Hypothalamus (tissue), 51 donors: ENCODE measurements at regions not wholly inside any gene's neighbourhood (a gene's known extent, or its start where the extent isn't known, plus 50 kb on each side); places are given as distances from the start of the nearest gene placed in this dataset.
A peak's percentile ranks its signal among the peaks of the same experiment; 100 is the strongest.

Experiments used
- DNase-seq, 51 donors: peaks; one replicate each; lab custom pipeline; 2025; lab: John Stamatoyannopoulos, UW

DNA sequence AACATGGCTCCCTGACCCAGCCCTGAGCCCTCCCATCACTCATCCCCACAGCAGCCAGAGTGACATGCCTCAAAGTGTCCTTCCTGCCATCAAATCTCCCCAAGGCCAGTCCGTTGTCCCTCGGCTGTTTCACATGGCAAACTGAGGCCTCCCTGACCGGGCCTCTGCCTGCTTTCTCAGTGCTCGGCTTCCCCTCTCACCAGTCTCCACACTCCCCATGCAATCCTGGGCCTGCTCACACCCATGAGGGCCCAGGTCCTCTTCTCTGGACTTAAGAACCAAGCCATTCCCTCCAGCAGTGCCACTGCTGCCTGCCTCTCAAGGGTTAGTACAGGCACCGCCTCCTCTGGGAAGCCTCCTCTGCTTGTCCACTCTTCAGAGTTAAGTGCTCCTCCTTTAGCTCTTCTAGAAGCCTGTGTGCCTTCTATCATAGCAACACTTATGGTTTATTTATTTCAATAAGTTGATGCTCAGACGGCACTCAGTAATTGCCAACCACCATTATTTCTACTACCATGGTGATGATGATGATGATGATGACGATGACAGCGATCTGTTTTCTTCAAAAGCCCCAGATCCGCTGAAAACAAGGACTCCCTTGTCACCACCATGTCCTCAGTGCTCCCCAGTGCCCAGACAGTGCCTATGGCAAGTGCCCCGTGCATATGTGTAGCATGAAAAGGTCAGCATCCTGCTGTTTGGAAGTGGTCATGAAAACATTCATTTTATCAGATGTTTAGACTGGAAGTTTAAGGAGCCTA, 449.0 kb downstream of the CDH26 start:
- DNase-seq = no peak

DNA sequence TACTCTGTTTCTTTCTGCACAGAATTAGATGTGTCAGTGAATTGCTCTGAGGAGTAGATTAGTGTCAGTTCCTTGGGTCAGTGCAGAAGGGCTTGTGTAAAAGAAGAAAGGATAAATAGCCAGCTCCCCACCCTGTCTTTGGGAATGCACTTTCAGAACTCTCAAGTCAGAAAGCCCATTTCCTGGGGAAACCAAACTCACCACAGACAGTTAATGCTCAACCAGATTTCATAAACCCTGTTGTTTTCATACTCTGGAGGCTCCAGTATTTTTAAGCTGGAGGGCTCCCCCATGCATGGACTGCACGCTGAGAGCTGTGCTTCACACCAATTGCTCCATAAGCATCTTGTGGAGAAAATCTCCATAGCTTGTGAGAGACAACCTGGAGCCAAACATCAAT, 449.7 kb downstream of the CDH26 start:
- no peak for DNase-seq

DNA sequence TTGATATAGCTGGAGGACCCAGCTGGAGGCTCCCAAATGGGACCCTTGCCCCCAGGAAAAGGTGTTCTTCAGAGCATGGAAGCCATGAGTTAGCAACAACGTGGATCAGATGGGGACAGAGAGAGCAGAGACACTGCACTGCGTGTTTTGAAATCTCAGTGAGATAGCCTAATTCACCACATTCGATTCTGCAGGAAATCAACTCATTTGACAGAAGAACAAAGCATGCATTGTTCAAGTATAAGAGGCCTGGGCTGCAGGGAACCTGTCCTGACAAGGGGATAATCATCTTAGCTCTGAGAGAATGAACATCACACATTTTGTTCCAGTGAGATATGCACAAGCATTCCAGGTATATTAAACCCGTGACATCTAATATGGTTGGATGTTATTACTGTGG, 450.2 kb downstream of the CDH26 start:
- no peak for DNase-seq

DNA sequence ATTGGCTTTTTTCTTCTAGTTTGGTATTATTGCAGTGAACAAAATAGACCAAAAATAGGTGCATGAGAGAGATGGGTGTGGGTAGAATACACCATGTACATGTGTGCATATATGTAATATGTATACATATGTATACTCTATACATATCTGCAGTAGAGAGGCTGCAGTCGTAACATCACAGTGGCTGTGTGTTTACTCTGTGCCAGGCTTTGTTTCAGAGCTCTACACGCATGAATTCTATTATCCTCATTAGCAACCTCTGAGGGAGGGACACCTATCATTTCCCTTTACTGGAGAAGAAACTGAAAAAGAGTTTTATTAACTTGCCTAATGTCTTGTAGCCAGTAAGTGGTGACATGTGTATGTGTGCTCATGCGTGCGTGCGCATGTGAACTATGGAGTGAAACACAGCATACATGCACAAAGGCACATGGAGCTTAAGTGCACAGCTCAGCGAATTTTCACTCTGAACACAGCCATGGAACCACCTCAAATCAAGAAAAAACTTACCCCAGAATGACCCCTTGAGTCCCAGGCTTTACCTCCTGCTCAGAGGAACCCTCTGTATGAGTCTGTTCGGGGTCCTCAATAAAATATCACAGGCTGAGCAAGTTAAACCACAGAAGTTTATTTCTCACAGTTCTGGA, 452.5 kb downstream of the CDH26 start:
- DNase-seq = no peak

DNA sequence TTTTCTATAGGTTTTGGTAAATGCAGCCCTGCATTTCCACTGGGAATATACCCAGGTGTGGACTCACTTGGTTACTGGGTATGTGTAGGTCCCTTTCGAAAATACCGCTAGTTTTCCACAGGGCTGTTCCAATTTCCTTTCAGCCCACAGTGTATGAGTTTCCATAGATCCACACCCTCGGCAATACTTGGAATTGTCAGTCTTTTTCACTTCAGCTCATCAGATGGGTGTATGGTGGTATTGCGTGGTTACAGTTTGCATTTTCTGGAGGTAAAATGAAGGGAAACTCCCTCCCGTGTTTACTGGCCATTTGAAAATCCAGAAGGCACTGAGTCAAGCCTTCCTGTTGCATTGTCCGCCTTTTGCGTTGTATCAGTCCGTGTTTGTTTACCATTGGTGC, 453.6 kb downstream of the CDH26 start:
- no peak for DNase-seq

GRCh38 chr20:60420676-60421229, 462.5 kb downstream of the CDH26 start:
- no peak for DNase-seq

- DNase-seq = no peak
Observed at GRCh38 chr20:60422848-60423247, 464.6 kb downstream of the CDH26 start.

DNA sequence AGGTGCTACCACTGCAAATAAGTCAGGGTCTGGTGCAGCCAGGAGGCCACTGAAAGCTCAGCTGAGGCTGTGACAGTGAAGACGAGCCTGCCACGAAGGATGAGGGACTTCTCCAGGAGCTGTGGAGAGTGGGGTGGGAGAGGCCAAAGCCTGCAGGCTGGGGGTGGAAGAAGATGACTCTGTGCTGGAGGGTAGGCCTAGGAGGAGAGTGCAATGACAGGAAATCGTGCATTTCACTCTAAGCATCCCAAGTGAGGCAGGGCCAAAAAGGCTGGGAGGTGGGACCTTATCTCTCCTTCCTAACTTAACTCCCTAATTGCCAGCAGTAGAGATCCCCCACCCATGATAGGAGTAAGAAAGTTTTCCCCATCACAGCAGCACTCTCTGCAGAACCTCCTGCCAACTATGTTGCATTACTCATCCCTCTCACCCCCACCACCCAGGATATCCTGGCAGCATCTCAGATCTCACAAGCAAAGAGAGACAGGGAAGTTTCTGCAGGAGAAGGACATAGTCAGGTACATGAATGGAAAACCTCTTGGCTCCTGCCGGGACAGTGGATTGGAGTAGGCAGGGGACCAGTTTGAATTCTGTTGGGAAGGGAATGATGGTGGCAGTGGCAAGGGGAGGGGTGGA, 466.2 kb downstream of the CDH26 start:
- DNase-seq = peak in 1 of 51 donors; percentile 21

- no peak for DNase-seq
Observed at GRCh38 chr20:60427516-60427915, 469.3 kb downstream of the CDH26 start.

DNA sequence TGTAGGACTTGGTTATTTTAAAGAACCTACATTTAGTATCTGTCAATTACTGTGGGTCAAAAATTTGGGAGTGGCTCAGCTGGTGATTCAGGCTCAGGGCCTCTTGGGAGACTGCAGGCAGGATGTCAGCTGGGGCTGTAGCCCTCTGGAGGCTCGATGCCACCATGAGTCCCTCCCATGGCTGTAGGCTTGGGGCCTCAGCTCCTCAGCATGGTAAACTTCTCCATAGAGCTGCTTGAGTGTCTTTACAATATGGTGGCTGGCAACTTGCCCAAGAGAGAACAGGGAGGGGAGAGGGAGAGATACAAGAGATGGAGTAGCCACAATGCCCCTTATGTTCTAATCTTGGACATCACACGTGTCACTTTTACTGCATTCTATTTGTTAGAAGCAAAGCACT, 470.4 kb downstream of the CDH26 start:
- DNase-seq = no peak

DNA sequence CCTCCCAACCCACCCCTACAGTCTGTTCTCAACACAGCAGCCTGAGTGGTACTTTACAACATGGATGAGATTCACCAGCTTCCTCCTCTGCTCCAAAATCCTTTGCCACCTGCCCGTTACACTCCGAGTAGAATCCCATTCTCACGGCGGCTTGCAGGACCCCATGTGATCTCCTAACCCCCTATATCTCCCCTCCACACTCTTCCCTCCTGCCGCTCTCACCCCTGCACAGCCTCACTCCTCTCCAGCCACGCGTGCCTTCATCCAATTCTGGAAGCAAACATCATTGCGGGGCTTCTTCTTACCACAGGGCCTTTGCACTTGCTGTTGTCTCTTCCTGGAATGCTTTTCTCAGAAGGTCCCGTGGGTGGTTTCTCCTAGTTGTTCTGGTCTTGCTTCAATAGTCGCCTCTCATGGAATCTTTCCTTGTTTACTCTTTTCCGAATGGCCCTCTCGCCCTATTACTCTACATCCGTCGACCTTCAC, 472.3 kb downstream of the CDH26 start:
- no peak for DNase-seq

DNA sequence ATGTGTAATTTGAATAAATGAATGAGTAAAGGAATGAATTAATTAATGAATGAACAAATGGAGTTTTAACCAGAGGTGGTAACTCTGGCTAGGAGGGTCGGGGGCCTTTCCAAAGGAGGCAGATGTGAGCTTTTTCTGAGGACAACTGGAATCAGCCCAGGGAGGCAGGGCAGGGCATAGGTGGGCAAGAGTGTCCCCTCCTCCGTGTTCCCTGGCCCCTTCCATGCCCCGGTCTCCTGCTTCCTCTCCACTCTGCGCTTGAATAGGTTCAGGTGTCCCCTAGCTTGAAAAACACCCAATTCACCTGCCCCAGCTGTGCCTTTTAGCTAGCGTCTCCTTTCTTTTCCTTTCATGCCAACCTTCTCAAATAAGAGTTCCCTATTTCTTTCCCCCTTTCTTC, 473.1 kb downstream of the CDH26 start:
- DNase-seq = no peak

- no peak for DNase-seq
Observed at GRCh38 chr20:60437418-60437817, 479.2 kb downstream of the CDH26 start.

DNA sequence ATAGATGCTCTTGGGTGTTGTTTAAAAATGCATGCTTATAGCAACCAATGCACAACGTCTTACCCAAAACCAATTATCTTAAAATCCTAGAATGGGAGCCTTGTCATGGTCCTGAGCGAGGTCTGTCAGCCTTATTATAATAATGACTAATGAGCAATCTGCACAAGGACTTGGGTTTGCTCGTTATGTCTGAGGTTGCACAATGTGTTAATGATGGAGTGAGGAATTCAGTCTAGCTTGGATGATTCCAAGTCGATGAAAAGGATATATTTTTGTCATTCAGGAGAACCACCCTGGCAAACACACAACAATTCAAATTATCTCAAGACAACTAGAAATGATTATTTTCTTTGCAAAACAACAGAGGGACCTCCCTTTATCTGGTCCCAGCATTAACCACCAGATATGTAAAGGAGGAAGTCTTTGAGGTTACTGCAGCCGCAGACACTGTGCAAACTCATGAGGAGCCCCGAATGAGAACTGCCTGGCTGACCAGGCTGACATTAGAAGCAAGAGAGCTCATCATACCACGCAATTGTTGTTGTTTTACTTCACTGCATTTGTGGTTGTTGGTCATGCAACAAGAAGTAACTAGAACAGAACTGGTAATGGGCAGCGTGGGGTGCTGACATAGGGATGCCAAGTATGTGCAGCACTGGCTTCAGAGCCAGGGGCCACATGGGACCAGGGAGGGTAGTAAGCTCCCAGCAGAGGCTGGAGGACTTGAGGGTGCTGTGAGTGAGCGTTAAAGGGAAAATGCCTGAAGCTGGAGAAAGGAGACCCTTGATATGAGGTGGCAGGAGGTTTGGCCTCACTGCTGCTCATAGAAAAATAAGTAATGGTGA, 488.3 kb downstream of the CDH26 start:
- no peak for DNase-seq

DNA sequence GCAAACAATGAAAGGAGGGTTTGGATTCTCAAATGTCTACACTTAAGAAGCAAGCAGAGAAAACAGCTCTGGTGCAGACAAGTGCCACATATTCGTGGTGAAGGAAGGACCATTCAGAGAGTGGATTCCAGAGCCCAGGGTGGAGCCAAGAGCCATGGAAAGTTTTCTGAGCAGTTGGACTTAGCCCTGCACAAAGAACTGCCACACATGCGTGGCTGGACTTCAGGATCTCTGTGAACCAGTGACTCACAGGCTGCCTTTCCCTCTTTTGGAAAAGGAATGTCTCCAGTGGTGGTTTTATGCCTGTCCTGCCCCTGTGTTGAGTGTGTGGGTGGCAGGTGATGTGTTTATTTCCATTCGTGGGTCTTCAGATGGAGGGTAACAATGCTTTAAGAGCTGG, 489.5 kb downstream of the CDH26 start:
- no peak for DNase-seq

DNA sequence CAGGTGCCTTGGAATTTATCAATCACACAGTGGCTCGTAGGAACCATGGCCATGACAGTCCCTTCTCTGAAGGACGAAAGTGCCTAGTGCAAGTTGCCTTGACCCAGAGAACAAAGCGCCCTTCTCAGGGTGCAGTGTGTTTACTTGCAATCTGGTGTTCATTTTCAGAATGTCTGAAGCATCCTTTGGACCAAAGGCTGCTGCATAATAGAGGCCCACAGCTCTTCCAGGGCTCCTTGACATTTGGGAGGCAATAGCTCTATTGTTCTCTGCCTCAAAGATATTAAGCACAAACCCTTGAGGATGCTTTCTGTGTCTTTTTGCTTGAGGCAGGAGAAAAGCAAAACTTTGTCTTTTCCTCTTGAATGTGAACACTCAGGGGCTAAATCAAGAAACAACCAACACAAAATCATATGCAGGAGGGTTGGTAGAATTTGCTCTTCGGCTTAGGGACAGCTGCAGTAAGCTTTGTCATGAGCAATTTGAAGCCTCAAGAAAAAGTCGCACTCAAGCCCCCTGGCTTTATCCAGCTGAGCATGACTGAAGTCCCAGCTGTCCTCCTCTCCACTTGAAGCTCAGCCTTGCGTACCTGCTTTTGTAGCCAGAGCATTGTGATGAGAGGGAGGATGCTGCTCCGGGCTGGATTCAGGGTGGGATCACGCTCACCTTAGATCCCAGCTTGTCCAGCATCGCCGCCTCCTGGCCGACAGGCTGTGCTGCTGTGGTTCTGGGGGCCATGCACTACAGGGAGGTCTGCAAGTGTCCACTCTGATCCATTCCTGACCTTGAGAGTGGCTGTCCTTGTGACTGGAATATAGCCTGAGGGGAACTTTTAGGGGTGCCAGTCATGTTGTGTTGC, 495.4 kb downstream of the CDH26 start:
- no peak for DNase-seq

DNA sequence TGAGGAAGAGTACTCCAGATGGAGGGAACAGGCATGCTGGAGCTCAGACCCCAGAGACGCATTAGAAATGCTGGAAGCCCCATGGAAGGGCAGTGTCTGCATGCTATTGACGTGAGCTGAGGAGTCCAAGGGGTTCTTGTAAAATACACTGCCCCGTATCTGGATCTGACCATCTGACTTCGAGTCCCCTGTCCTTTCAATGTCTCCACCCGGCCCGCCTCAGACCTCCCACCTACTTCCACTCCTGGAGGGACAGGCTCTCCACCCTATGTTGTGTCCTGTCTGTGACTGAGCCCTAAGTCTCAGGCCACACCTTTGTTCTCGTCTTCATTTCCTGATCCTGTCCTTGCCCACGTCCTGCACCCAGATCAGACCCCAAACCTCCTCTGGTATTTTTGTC, 496.3 kb downstream of the CDH26 start:
- no peak for DNase-seq

DNA sequence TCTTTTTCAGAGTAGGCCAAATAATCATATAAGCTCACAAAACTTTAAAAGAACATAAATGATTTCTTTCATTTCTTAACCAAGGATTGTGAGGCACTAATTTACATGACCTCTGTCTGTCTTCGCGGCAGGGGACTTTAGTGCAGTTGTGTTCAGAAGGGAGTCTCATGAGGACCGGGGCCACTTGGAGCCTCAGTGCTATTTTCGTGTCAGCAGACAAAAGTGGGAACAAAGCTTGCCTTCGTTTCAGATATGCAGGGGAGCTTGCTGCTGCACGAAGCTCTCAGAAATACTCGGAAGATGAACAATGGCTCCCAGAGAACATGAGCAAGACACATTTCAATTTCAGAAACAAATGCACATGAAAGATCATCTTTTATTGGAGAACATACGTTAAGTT, 497.0 kb downstream of the CDH26 start:
- no peak for DNase-seq

GRCh38 chr20:60459212-60459611, 501.0 kb downstream of the CDH26 start:
- DNase-seq = no peak

DNA sequence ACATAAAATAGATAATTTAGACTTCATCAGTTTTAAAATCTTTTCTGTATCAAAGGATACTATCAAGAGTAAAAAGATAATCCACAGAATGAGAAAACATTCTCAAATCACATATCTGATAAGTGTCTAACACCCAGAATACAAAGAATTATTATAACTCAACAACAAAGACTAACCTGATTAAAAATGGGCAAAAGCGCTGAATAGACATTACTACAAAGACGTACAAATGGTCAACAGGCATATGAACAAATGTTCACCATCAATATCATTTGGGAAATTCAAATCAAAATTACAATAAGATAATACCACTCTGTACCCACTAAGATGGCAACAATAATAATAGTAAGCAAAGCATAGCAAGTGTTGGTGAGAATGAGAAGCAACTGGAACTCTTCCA, 503.8 kb downstream of the CDH26 start:
- no peak for DNase-seq
